ENCODE measurements at regions not wholly inside any gene's neighbourhood (a gene's known extent, or its start where the extent isn't known, plus 50 kb on each side); places are given as distances from the start of the nearest gene placed in this dataset.
"Not testable (repeated sequence)": the region's sequence is repeated elsewhere in the genome, so short reads cannot be mapped to it uniquely, and the experiment has no call there.

DNA sequence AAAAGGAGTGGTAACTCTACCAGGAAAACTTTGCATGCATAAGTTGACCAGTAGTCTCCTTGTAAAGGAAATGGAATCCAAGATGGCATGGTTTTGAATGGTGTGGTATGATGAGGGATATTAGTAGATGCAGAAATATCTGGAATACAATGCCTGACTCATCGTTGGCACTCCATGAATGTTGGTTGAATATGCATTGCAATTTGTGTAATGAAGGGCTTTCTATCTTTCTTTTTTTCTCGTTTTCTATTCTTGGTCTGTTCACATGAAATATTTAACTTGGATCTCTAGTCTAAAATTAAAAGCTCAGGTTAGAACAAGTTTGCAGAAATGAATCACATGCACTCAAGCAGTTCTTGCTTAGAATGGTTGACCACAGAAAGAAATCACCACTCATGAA lies 195.3 kb upstream of the ADRA1D start:
- no peak for DNase-seq
- Mint-ChIP-seq H3K27ac (no peak overlapping the region), H3K9me3 (peaks cover 0 to 6% (median 0%) of the 10 kb centered on the region in 9 donors), H3K36me3 (no peaks in the 10 kb centered on the region), H3K4me1 (no peaks in the 10 kb centered on the region), H3K4me3 (no peak overlapping the region), H3K27me3 (peaks cover 0 to 6% (median 5%) of the 10 kb centered on the region in 5 donors)
- POLR2A ChIA-PET = no interaction called here
- no peak for ATAC-seq

DNA sequence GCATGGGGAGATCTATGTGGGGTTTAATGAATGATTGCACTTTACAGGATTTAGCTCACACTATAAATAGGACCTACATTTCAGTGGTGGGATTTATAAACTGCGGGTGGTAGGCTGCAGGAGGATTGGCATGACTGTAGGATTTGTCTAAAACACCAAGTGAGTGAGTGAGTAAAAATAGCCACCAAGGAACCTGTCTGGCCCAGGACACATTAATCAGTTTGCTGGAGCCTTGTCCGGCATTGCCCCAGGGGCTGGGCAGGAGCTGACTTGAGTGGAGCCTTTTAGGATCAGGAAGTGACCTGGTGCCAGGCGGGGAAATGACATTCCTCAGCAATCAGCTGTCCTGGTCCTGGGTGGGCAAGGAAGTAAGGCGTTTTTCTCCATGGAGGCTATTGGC lies 193.9 kb upstream of the ADRA1D start:
- DNase-seq (no peak), ATAC-seq (no peak)
- Mint-ChIP-seq H3K27me3 (peaks cover 0 to 6% (median 5%) of the 10 kb centered on the region in 5 donors), H3K4me3 (no peak overlapping the region), H3K4me1 (no peaks in the 10 kb centered on the region), H3K36me3 (no peaks in the 10 kb centered on the region), H3K27ac (no peak overlapping the region), H3K9me3 (peaks cover 0 to 6% (median 0%) of the 10 kb centered on the region in 9 donors)
- POLR2A ChIA-PET = no interaction called here

DNA sequence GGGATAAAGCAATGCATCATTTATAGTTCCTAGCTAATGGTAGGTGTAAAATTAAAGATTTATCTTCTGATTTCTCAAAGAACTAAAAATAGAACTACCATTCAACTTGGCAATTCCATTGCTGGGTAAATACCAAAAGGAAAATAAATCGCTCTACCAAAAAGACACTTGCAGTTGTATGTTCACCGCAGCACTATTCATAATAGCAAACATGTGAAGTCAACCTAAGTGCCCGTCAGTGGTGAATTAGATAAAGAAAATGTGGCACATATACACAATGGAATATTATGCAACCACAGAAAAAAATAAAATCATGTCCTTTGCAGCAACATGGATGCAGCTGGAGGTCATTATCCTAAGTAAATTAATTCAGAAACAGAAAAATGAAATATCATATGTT lies 192.8 kb upstream of the ADRA1D start:
- Mint-ChIP-seq H3K27me3 (peaks cover 0 to 6% (median 5%) of the 10 kb centered on the region in 5 donors), H3K36me3 (no peaks in the 10 kb centered on the region), H3K4me3 (no peak overlapping the region), H3K9me3 (peaks cover 0 to 4% (median 0%) of the 10 kb centered on the region in 9 donors), H3K4me1 (no peaks in the 10 kb centered on the region), H3K27ac (no peak overlapping the region)
- POLR2A ChIA-PET = no interaction called here
- ATAC-seq (no peak), DNase-seq (no peak)

DNA sequence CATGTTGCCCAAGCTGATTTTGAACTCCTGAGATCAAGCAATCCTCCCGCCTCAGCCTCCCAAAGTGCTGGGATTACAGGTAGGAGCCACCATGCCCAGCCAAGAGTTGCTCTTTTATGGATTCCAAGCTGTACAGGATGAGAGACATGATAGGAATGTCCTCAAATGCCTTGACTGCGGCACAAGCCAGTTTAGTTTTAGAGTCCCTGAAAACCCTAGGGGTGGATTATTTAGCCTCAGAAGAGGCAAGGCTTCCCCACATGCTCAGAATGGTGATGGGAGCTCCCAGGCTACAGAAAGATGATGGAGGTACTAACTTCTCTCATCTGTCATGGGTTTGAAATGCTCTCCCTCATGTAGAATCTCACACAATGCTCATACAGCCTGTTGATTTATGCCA lies 192.1 kb upstream of the ADRA1D start:
- Mint-ChIP-seq H3K27ac (no peak overlapping the region), H3K4me1 (no peaks in the 10 kb centered on the region), H3K27me3 (peaks cover 0 to 6% (median 5%) of the 10 kb centered on the region in 5 donors), H3K4me3 (no peak overlapping the region), H3K36me3 (no peaks in the 10 kb centered on the region), H3K9me3 (peaks cover 0 to 1% (median 0%) of the 10 kb centered on the region in 9 donors)
- ATAC-seq (no peak), DNase-seq (no peak)
- POLR2A ChIA-PET = no interaction called here

DNA sequence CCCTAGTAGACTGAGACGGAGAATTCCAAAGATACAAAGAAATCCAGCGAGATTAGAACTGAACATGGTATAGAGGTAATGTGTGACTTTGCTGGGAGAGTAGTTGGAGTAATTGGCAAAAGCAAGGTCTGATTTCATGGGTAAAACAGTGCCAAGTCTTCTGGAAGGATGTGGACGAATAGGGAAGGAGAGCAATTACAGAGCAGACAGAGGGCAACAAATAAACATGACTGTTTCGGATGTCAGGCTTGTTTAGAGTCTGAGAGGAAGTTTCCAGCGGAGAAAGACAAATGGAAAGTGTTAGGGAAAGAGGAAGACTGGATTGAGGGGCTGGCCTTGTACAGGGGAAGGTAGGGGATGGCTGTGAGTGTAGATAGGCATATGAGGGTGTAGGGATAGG lies 190.4 kb upstream of the ADRA1D start:
- no peaks in the 10 kb centered on the region for H3K36me3 Mint-ChIP-seq
- H3K9me3 Mint-ChIP-seq = peaks cover 0 to 1% (median 0%) of the 10 kb centered on the region in 9 donors
- POLR2A ChIA-PET = no interaction called here
- ATAC-seq (no peak), DNase-seq (no peak)
- H3K27me3 Mint-ChIP-seq = peaks cover 0 to 5% (median 4%) of the 10 kb centered on the region in 5 donors
- no peak overlapping the region for H3K27ac Mint-ChIP-seq
- no peaks in the 10 kb centered on the region for H3K4me1 Mint-ChIP-seq
- no peak overlapping the region for H3K4me3 Mint-ChIP-seq

DNA sequence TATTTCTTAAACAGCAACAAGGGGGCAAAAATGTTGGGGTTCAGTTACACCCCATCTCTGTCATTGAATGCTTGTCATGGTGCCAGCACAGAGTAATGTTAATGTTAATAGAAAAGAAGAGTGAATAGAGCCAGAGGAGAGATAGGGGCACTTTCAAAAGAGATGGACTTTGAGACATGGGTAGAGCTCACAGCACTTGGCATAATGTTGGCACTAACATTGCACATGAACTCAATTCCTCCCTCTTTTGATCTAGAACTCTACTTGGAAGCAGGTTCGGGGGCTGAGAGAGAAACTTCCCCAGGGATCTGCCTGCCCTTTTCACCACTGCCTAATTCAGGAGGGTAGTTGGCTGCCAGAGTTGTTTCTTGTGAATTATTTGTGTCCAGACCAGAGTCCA lies 188.0 kb upstream of the ADRA1D start:
- POLR2A ChIA-PET = no interaction called here
- Mint-ChIP-seq H3K36me3 (no peaks in the 10 kb centered on the region), H3K4me1 (no peaks in the 10 kb centered on the region), H3K27me3 (peaks cover 0 to 9% (median 4%) of the 10 kb centered on the region in 5 donors), H3K4me3 (no peak overlapping the region), H3K9me3 (no peaks in the 10 kb centered on the region), H3K27ac (no peak overlapping the region)
- ATAC-seq (no peak), DNase-seq (no peak)

DNA sequence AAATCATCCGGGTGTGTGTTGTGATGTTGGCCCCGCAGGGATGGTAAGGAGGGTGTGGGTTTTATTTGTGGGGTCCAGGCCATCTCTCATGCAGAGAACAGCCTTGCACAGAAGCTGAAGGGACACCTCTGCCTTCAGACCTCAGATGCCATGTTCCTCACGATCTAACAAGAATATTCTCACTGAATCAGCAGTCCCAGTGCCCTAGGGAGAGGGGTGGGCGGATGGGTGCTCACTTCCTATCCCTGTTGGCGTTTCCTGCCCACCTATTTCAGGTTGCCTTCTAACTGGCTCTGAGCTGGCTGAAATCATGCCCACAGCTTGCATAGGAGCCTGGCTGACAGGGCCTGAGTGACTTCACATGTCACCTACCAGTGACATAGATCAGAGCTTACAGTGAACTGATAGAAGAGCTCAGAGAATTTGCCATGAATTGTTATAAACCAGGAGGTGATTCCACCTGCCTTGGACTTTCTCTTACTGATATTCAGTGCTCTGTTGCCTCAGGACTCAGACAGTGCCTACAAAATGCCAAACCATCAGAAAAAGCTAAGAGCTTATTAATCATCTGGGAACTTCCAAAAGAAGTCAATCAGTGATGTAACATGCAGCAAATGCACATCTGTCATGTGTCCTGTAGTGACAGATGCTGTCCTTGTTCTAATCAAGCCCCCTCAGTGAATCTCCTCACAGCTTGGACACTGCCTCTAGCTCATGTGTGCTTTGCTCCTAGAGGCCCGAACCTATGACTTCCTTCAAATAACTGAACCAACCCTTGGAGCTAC lies 186.8 kb upstream of the ADRA1D start:
- DNase-seq (no peak), ATAC-seq (no peak)
- H3K27me3 Mint-ChIP-seq = peaks cover 0 to 9% (median 6%) of the 10 kb centered on the region in 5 donors
- H3K4me1 Mint-ChIP-seq = no peaks in the 10 kb centered on the region
- no peak overlapping the region for H3K4me3 Mint-ChIP-seq
- no peaks in the 10 kb centered on the region for H3K36me3 Mint-ChIP-seq
- H3K27ac Mint-ChIP-seq = no peak overlapping the region
- no peaks in the 10 kb centered on the region for H3K9me3 Mint-ChIP-seq
- POLR2A ChIA-PET = no interaction called here

DNA sequence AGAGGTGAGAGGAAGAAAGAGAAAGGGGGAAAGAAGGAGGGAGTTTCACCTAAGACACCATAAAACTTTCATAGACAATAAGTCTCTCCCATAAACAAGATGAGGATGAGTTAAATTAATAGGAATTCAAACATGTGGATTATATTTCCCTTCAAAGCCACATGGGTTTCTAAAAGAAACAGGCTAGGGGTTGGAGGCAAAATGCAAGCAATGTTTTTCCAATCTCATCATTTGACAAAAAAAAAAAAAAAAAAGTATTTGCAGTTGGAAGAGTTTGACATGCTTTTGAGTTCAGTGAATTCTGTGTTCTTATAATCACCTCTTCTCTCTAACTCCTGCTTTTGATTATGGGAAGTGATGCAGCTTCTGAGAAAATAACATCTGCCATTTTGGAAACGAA lies 186.1 kb upstream of the ADRA1D start:
- Mint-ChIP-seq H3K4me1 (no peaks in the 10 kb centered on the region), H3K36me3 (no peaks in the 10 kb centered on the region), H3K27me3 (peaks cover 0 to 9% (median 6%) of the 10 kb centered on the region in 5 donors), H3K4me3 (no peak overlapping the region), H3K27ac (no peak overlapping the region), H3K9me3 (no peaks in the 10 kb centered on the region)
- no peak for ATAC-seq
- DNase-seq = no peak
- POLR2A ChIA-PET = no interaction called here

DNA sequence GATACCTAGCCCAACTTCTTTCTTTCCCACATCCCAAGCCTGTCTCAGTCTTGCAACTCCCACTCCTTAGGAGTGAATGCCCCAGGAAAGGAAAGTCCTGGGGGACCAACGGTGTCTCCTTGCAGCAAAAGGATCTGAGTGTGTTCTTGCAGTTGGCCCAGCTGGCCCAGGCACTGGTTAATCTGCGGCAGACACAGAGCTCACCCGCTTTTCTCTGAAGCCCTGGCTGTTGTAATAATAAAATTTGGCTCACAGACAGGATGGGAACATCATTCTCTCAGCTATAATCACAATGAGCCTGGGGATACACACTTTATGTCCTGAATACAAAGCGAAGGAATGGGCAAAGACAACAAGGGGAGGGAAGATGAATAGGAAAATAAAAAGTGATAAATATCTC lies 185.6 kb upstream of the ADRA1D start:
- Mint-ChIP-seq H3K9me3 (no peaks in the 10 kb centered on the region), H3K4me1 (no peaks in the 10 kb centered on the region), H3K27ac (no peak overlapping the region), H3K4me3 (no peak overlapping the region), H3K36me3 (no peaks in the 10 kb centered on the region), H3K27me3 (peaks cover 0 to 9% (median 6%) of the 10 kb centered on the region in 5 donors)
- DNase-seq (no peak), ATAC-seq (no peak)
- POLR2A ChIA-PET = no interaction called here

DNA sequence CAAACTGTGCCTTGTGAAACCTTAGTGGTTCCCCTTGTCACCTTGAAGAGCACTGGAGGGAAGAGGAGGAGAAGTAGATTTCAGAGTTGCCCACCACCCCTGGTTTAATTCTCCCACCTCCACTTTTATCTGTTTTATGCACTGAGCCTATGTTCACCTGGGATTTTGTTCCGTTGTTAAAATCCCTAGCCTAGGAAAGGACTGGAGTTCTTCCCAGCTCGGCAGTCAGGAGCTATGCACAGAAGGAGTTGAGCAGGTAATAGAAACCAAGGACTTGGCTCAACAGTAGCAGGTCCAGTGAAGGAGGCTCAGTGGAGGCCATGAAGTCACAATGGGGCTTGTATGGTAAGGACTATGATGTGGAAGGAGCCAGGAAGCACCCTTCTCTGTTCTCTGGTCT lies 182.4 kb upstream of the ADRA1D start:
- Mint-ChIP-seq H3K4me3 (no peak overlapping the region), H3K4me1 (no peaks in the 10 kb centered on the region), H3K27ac (no peak overlapping the region), H3K36me3 (no peaks in the 10 kb centered on the region), H3K9me3 (peaks cover 0 to 3% (median 0%) of the 10 kb centered on the region in 9 donors), H3K27me3 (peaks cover 0 to 9% (median 6%) of the 10 kb centered on the region in 5 donors)
- ATAC-seq (no peak), DNase-seq (no peak)
- POLR2A ChIA-PET = no interaction called here

DNA sequence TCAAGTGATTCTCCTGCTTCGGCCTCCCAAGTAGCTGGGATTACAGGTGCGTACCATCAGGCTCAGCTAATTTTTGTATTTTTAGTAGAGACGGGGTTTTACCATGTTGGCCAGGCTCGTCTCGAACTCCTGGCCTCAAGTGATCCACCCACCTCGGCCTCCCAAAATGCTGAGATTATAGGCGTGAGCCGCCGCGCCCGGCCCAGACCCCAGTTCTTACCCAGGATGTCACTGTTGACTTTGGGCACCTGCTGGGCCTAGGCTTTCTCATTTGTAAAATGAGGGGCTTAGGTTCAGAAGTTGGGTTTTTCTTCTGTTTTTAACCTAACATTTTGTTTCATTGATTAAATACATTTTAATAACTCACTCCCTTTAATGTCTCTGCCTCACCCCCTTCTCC lies 181.7 kb upstream of the ADRA1D start:
- H3K9me3 Mint-ChIP-seq, DNase-seq, H3K27ac Mint-ChIP-seq, H3K27me3 Mint-ChIP-seq, ATAC-seq, H3K36me3 Mint-ChIP-seq, H3K4me1 Mint-ChIP-seq, POLR2A ChIA-PET, H3K4me3 Mint-ChIP-seq: not testable (repeated sequence)

DNA sequence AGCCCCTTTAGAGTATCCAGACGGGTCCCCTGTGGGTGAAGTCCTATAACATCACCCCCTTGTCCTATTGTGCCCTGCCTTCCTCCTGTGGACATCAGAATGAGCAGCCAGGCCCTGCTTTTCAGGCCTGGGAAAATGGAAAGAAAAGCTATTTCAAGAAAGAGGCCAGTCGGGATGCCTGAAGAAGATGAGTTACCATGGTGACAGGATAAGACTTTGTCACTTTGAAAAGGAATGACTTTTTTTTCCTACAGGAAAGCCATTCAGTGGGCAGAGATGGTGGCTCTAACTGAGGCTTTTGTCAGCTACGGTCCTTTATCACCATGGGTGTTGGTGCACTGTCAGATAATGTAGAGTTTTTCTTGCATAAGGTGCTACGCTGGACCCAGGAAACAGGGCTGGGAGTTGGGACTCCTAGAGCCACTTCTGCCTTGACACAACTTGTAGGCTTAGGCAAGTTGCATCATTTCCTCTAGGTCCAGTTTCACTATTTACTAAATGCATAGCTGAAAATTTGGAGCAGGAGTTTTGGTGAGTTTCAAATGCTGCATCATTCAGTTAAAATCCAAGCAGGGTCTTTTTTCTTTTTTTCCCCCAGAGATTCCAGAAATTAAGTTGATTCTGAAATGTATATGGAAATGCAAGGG lies 179.0 kb upstream of the ADRA1D start:
- H3K9me3 Mint-ChIP-seq = peaks cover 0 to 3% (median 0%) of the 10 kb centered on the region in 9 donors
- no peak overlapping the region for H3K4me3 Mint-ChIP-seq
- H3K4me1 Mint-ChIP-seq = no peaks in the 10 kb centered on the region
- no peak overlapping the region for H3K27ac Mint-ChIP-seq
- POLR2A ChIA-PET = no interaction called here
- ATAC-seq = no peak
- H3K27me3 Mint-ChIP-seq = peaks cover 0 to 13% (median 7%) of the 10 kb centered on the region in 5 donors
- no peaks in the 10 kb centered on the region for H3K36me3 Mint-ChIP-seq
- DNase-seq = no peak

DNA sequence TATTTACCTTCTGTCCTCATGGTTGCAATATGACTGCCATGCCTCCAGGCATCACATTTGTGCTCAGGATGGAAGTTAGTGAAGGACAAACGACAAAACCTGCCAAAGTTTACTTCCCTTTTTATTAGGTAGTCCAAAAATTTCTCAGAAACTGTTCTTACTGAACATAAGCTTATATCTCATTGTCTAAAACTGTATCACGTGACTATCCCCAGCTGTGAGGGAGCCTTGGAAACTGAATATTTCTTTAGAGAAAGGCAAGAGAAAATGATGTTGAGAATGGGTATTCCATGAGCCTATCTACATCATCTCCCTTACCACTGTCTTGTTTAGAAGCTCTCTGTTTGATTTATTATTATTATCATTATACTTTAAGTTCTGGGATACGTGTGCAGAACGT lies 169.1 kb upstream of the ADRA1D start:
- H3K27ac Mint-ChIP-seq = no peak overlapping the region

More for the DNA sequence above, 169.1 kb upstream of the ADRA1D start:
- POLR2A ChIA-PET = no interaction called here
- peaks cover 0 to 8% (median 0%) of the 10 kb centered on the region in 9 donors for H3K9me3 Mint-ChIP-seq
- ATAC-seq (no peak), DNase-seq (no peak)
- H3K27me3 Mint-ChIP-seq = peaks cover 0 to 7% (median 5%) of the 10 kb centered on the region in 5 donors
- H3K4me3 Mint-ChIP-seq = no peak overlapping the region
- H3K4me1 Mint-ChIP-seq = peaks cover 0 to 5% (median 0%) of the 10 kb centered on the region in 4 donors
- H3K36me3 Mint-ChIP-seq = no peaks in the 10 kb centered on the region
